ENCODE measurements at regions not wholly inside any gene's neighbourhood (a gene's known extent, or its start where the extent isn't known, plus 50 kb on each side); places are given as distances from the start of the nearest gene placed in this dataset.

- no peak for TF ChIP-seq CTCF (IDR thresholded peaks at IDR 0.05)
- no peak for TF ChIP-seq POLR2A (IDR thresholded peaks at IDR 0.05)
- TF ChIP-seq POLR2AphosphoS5 (IDR thresholded peaks at IDR 0.05), result peak; percentile 80
Measured at GRCh38 chr10:28984431-28984830, 304.4 kb upstream of the LYZL1 start.
